ENCODE measurements at regions not wholly inside any gene's neighbourhood (a gene's known extent, or its start where the extent isn't known, plus 50 kb on each side); places are given as distances from the start of the nearest gene placed in this dataset.

DNA sequence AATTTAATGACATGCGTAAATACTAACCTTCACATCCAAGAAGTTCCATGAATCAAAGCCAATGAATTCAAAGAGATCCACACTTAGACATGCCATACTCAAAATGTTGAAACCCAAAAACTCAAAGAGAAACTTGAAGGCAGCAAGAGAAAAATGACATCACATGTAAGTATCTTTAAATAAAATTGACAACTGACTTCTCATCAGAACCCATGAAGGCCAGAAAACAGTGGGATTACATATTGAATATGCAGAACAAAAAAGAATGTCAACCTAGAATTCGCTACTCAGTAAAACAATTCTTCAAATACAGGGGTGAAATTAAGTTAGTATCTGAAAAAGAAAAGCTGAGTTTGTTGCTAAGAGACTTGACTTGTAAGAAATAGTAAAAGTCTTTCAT lies 953.9 kb upstream of the HS3ST1 start:
- Histone ChIP-seq H3K4me1 (ENCODE audit: control insufficient read depth, insufficient read depth, low read length) (no peaks in the 10 kb centered on the region), H3K4me2 (ENCODE audit: low read depth, low read length) (no peak overlapping the region), H3K27me3 (ENCODE audit: control insufficient read depth, insufficient read depth, low read length) (no peaks in the 10 kb centered on the region), H3K27ac (ENCODE audit: insufficient read depth, low read length) (no peak overlapping the region), H2BK20ac (ENCODE audit: low read depth, low read length) (no peak overlapping the region), H3K9me1 (ENCODE audit: insufficient read depth, low read length) (no peaks in the 10 kb centered on the region), H3K18ac (ENCODE audit: low read depth, low read length) (no peak overlapping the region), H2BK120ac (ENCODE audit: low read depth, low read length) (no peak overlapping the region), H3K79me1 (ENCODE audit: low read depth in 1 of 2, low read length in 2 of 2) (no peaks in the 10 kb centered on the region), H3K14ac (replicated peaks; ENCODE audit: low read depth, low read length) (no peak overlapping the region), H4K5ac (ENCODE audit: low read depth, low read length) (no peak overlapping the region), H3K56ac (ENCODE audit: extremely low read depth, insufficient read depth, low read length) (no peak overlapping the region), H3K4me3 (ENCODE audit: insufficient read depth, low read depth, low read length) (no peak overlapping the region), H3K9ac (ENCODE audit: low read depth, low read length) (no peak overlapping the region), H2AK5ac (ENCODE audit: low read depth, low read length) (no peak overlapping the region), H3K4ac (ENCODE audit: low read depth, low read length) (no peak overlapping the region), H4K91ac (ENCODE audit: insufficient read depth, low read depth, low read length) (no peak overlapping the region), H4K20me1 (ENCODE audit: insufficient read depth, low read length) (no peaks in the 10 kb centered on the region), H3K36me3 (ENCODE audit: control insufficient read depth, insufficient read depth, low read length) (no peaks in the 10 kb centered on the region), H2BK15ac (ENCODE audit: low read depth, low read length) (no peak overlapping the region), H2AFZ (replicated peaks; ENCODE audit: low read length, poor library complexity) (no peak overlapping the region), H3K9me3 (ENCODE audit: control insufficient read depth, insufficient read depth, low read length) (peaks cover 5% of the 10 kb centered on the region), H2BK5ac (ENCODE audit: low read depth, low read length, poor library complexity, severe bottlenecking) (no peak overlapping the region), H2AK9ac (replicated peaks; ENCODE audit: low read depth, low read length, poor library complexity) (no peak overlapping the region), H4K8ac (ENCODE audit: low read depth in 2 of 2, low read length in 2 of 2) (no peak overlapping the region), H3K23ac (ENCODE audit: low read depth, low read length) (no peak overlapping the region)
- DNase-seq (no peak), ATAC-seq (ENCODE audit: low read depth) (no peak)
- ChIA-PET CTCF (no interaction called here), POLR2A (ENCODE audit: unreplicated experiment) (no interaction called here)
- no peak for TF ChIP-seq MAZ (IDR thresholded peaks at IDR 0.05; ENCODE audit: borderline replicate concordance, low read depth, low read length)
- TF ChIP-seq CHD1 (IDR thresholded peaks at IDR 0.05; ENCODE audit: low read depth, low read length) = no peak
- no peak for TF ChIP-seq SMC3 (IDR thresholded peaks at IDR 0.05; ENCODE audit: low read depth, low read length)
- no peak for TF ChIP-seq FOS (IDR thresholded peaks at IDR 0.05; ENCODE audit: low read depth, low read length)
- no peak for TF ChIP-seq RCOR1 (IDR thresholded peaks at IDR 0.05; ENCODE audit: insufficient replicate concordance, low read length)
- no peak for TF ChIP-seq RAD21 (IDR thresholded peaks at IDR 0.05; ENCODE audit: low read length)
- no peak for TF ChIP-seq NFE2L2 (IDR thresholded peaks at IDR 0.05; ENCODE audit: low read depth, low read length)
- dilution Hi-C loops (cut with HindIII; ENCODE audit: low sequenced_read_pairs, unreplicated experiment) = no loop called here
- in situ Hi-C loops (cut with MboI; ENCODE audit: low sequenced_read_pairs) = no loop called here
- intact Hi-C loops (cut with micrococcal nuclease) = no loop called here
- WGBS, 2 experiments (ENCODE audit: extremely low coverage in 2 of 2, insufficient read length in 1 of 2) = no CpG with 5 or more reads among the region's 2 CpGs
- BruUV-seq (replicated peaks) = no TSS peak
